Testis (tissue), 2 donors: ENCODE measurements at regions not wholly inside any gene's neighbourhood (a gene's known extent, or its start where the extent isn't known, plus 50 kb on each side); places are given as distances from the start of the nearest gene placed in this dataset.

Experiments
- DNase-seq: peaks from one replicate; pipeline ENCODE4 v3.0.0-alpha.2; 2019
- H3K27ac ChIP-seq, 2 donors: fragments of 200-600 bp; sonication (generic); one replicate each; pipeline ENCODE4 v1.5.1; 2019
- H3K27me3 ChIP-seq: fragments of 200-600 bp; sonication (generic); one replicate; pipeline ENCODE4 v1.5.1; 2019
- H3K36me3 ChIP-seq: fragments of 200-600 bp; sonication (generic); one replicate; pipeline ENCODE4 v1.5.1; 2017; ENCODE audit warnings: low read depth; ENCODE audit errors: missing control alignments
- H3K4me1 ChIP-seq: fragments of 200-600 bp; sonication (generic); one replicate; pipeline ENCODE4 v1.5.1; 2019
- H3K4me3 ChIP-seq, 2 donors: fragments of 200-600 bp; sonication (generic); one replicate each; pipeline ENCODE4 v1.5.1; 2017 to 2019
- H3K9me3 ChIP-seq: fragments of 200-600 bp; sonication (generic); one replicate; pipeline ENCODE4 v1.5.1; 2017
- POLR2A ChIP-seq: fragments of 450-650 bp; IDR thresholded peaks from one replicate; pipeline ENCODE4 v1.6.1; 2017; ENCODE audit warnings: antibody characterized with exemption, mild to moderate bottlenecking, moderate library complexity
- WGBS, 2 donors: methylation state at CpG; one replicate each; pipeline ENCODE4 v1.1.5; 2018; 5-methylcytosine and 5-hydroxymethylcytosine counted together
- intact Hi-C: fragments of 100-400 bp; cut with DNase I; formaldehyde crosslinking; loops from one replicate; pipeline ENCODE4 v1.15.1; 2023; ENCODE audit warnings: low total_unique reads
- TF ChIP-seq, protein P1 (sequence below), 3 experiments: fragments of 450-650 bp in 2 of 3; fragments of 200-600 bp in 1 of 3; sonication (generic) in 1 of 3; IDR thresholded peaks; one replicate each; pipeline ENCODE4 v1.5.1; 2016 to 2019; ENCODE audit warnings: antibody characterized with exemption in 3 of 3, mild to moderate bottlenecking in 2 of 3, moderate library complexity in 1 of 3

GRCh38 chr5:142259758-142260157 lies 65.1 kb downstream of the SPRY4 start:
- intact Hi-C loops: no loop called here
- no peak for DNase-seq
- Histone ChIP-seq H3K36me3 (no peaks in the 10 kb centered on the region), H3K9me3 (no peaks in the 10 kb centered on the region), H3K27me3 (no peaks in the 10 kb centered on the region), H3K27ac (no peak overlapping the region), H3K4me1 (no peaks in the 10 kb centered on the region), H3K4me3 (no peak overlapping the region)
- WGBS, 2 donors: 93% methylated on average over 3 of the region's 3 CpGs
- TF ChIP-seq, protein P1, sequence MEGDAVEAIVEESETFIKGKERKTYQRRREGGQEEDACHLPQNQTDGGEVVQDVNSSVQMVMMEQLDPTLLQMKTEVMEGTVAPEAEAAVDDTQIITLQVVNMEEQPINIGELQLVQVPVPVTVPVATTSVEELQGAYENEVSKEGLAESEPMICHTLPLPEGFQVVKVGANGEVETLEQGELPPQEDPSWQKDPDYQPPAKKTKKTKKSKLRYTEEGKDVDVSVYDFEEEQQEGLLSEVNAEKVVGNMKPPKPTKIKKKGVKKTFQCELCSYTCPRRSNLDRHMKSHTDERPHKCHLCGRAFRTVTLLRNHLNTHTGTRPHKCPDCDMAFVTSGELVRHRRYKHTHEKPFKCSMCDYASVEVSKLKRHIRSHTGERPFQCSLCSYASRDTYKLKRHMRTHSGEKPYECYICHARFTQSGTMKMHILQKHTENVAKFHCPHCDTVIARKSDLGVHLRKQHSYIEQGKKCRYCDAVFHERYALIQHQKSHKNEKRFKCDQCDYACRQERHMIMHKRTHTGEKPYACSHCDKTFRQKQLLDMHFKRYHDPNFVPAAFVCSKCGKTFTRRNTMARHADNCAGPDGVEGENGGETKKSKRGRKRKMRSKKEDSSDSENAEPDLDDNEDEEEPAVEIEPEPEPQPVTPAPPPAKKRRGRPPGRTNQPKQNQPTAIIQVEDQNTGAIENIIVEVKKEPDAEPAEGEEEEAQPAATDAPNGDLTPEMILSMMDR (IDR thresholded peaks at IDR 0.05): no peak
- no peak for TF ChIP-seq POLR2A

GRCh38 chr5:142255831-142256230 lies 69.0 kb downstream of the SPRY4 start:
- no peak for TF ChIP-seq POLR2A
- TF ChIP-seq, protein P1 (IDR thresholded peaks at IDR 0.05): no peak
- no peaks in the 10 kb centered on the region for H3K4me1 ChIP-seq
- 83% methylated on average over 1 of the region's 1 CpG; no CpG with 5 or more reads in 1 of the 2 donors for WGBS, 2 donors
- no peaks in the 10 kb centered on the region for H3K27me3 ChIP-seq
- no peak overlapping the region for H3K27ac ChIP-seq
- H3K4me3 ChIP-seq: no peak overlapping the region
- H3K36me3 ChIP-seq: no peaks in the 10 kb centered on the region
- H3K9me3 ChIP-seq: no peaks in the 10 kb centered on the region
- DNase-seq: no peak
- intact Hi-C loops: no loop called here

- no peak for TF ChIP-seq POLR2A
- TF ChIP-seq, protein P1 (IDR thresholded peaks at IDR 0.05): no peak
- intact Hi-C loops: no loop called here
Observed at GRCh38 chr5:142254431-142254830, 70.4 kb downstream of the SPRY4 start.

GRCh38 chr5:142253938-142254337 lies 70.9 kb downstream of the SPRY4 start:
- TF ChIP-seq, protein P1 (IDR thresholded peaks at IDR 0.05): no peak
- TF ChIP-seq POLR2A: no peak
- Histone ChIP-seq H3K9me3 (no peaks in the 10 kb centered on the region), H3K36me3 (no peaks in the 10 kb centered on the region), H3K4me1 (no peaks in the 10 kb centered on the region), H3K27me3 (no peaks in the 10 kb centered on the region), H3K27ac (no peak overlapping the region), H3K4me3 (no peak overlapping the region)
- DNase-seq: no peak
- 84 to 86% methylated on average over 10 of the region's 10 CpGs for WGBS, 2 donors
- intact Hi-C loops: no loop called here

More at GRCh38 chr5:142254431-142254830, 70.4 kb downstream of the SPRY4 start:
- no peak for DNase-seq
- WGBS, 2 donors: 73 to 78% methylated on average over 3 of the region's 3 CpGs
- H3K27ac ChIP-seq: no peak overlapping the region
- H3K4me1 ChIP-seq: no peaks in the 10 kb centered on the region
- no peaks in the 10 kb centered on the region for H3K9me3 ChIP-seq
- no peaks in the 10 kb centered on the region for H3K27me3 ChIP-seq
- no peaks in the 10 kb centered on the region for H3K36me3 ChIP-seq
- no peak overlapping the region for H3K4me3 ChIP-seq

DNA sequence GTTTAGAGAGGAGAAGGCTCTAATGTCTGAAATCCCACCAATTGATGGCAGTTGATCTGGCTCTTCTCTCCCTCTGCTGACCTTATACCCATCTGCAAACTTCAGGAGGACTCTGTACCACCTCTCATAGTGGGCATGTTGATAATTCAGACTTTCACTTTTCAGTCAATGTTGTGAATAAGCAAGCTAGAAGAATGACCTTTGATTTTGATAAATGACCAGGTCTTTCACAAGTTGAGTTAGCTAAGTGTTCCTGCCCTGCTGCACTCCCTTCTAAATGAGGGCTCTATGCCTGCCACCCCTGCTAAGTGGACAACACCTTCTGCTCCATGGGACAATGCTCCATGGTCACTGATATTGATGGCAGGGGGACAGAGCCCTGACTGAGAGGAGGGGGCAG lies 74.7 kb downstream of the SPRY4 start:
- Histone ChIP-seq H3K36me3 (no peaks in the 10 kb centered on the region), H3K27ac (no peak overlapping the region), H3K27me3 (no peaks in the 10 kb centered on the region), H3K4me1 (peaks cover 12% of the 10 kb centered on the region), H3K9me3 (no peaks in the 10 kb centered on the region), H3K4me3 (no peak overlapping the region)
- no peak for DNase-seq
- intact Hi-C loops: no loop called here
- TF ChIP-seq POLR2A: no peak
- TF ChIP-seq, protein P1 (IDR thresholded peaks at IDR 0.05): no peak
